ENCODE measurements at regions not wholly inside any gene's neighbourhood (a gene's known extent, or its start where the extent isn't known, plus 50 kb on each side); places are given as distances from the start of the nearest gene placed in this dataset.
"Not testable (repeated sequence)": the region's sequence is repeated elsewhere in the genome, so short reads cannot be mapped to it uniquely, and the experiment has no call there.

DNA sequence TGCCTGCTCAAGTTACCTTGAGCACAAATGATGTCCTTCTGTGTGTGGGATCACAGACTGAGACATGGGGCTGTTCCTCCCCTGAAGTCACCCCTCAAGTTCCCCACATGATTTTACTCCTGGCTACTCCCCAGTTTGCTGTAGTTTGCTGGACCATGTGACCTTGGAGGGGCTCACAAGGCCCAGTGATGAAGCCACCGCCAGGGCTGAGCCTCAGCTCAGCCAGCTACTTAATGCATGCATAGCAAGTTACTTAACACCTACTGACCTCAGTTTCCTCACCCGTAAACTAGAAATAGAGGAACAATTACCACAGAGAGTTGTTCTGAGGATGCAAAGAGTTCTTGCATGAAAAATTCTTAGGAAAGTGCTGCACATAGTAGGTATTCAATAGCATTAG lies 283.7 kb upstream of the PLGLB2 start:
- H3K4me1 Mint-ChIP-seq (ENCODE audit: low read depth) = peaks cover 28% of the 10 kb centered on the region
- not testable (repeated sequence) for H3K36me3 Mint-ChIP-seq (ENCODE audit: low read depth); H3K27me3 Mint-ChIP-seq (ENCODE audit: low read depth); H3K9me3 Mint-ChIP-seq
- H3K4me3 Mint-ChIP-seq = peak overlapping the region; percentile 61
- H3K27ac Mint-ChIP-seq = peak overlapping the region; percentile 85

GRCh38 chr2:87465730-87466129 lies 282.2 kb upstream of the PLGLB2 start:
- Mint-ChIP-seq H3K27ac (peak overlapping the region; percentile 31), H3K36me3 (ENCODE audit: low read depth) (peaks cover 12% of the 10 kb centered on the region), H3K4me1 (ENCODE audit: low read depth) (peaks cover 36% of the 10 kb centered on the region)
- H3K4me3 Mint-ChIP-seq; H3K27me3 Mint-ChIP-seq (ENCODE audit: low read depth); H3K9me3 Mint-ChIP-seq: not testable (repeated sequence)

DNA sequence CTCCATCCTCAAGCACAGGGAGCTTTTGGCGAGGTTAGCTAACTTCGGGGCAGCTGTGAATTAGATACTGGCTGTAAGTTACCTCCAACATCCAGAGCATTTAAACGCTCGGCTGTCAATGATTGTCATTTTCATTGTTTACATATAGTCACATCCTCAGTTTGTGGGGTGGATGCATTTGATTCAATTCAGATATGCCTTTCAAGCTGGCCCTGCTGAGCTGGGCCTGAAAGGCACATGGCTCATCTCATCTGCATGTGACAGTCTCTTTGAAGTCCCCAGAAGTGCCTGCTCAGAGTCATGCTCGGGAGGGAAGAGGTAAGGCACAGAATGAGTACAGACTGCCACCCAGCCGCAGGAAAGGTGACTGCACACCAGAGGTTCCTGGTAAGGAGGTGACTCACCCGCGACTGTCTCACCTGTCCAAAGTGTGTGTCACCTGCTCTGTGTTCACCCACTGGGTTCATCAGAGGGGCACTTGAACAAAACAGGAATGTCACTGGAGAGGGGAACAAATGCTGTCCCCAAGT lies 281.2 kb upstream of the PLGLB2 start:
- H3K9me3 Mint-ChIP-seq; H3K4me3 Mint-ChIP-seq; H3K27me3 Mint-ChIP-seq (ENCODE audit: low read depth): not testable (repeated sequence)
- Mint-ChIP-seq H3K36me3 (ENCODE audit: low read depth) (peaks cover 14% of the 10 kb centered on the region), H3K4me1 (ENCODE audit: low read depth) (peaks cover 38% of the 10 kb centered on the region), H3K27ac (peak overlapping the region; percentile 67)

DNA sequence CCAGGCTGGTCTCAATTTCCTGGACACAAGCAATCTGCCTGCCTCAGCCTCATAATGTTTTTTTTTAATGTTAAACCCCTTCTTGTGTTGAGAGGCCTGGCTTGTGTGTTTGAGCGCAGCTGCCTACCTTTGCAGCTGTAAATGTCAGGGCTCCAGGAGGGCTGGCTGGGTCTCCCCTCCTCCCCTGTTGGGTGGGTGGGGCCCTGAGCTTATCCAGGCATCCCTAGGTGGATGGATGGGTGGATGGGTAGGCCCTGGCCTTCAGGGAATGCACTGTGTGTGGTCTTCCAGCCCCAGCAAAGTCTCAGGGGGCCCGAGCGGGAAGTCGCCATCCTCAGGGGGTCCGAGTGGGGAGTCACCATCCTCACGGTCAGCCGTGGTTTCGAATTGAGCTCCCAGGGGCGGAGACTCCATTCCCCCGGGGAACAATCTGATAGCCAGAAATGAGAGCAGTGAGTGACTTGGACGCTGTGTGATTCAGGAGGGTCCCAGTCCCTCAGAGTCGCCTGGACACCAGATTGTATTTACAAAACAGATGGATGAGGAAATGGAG lies 279.4 kb upstream of the PLGLB2 start:
- Mint-ChIP-seq H3K36me3 (ENCODE audit: low read depth) (peaks cover 14% of the 10 kb centered on the region), H3K4me1 (ENCODE audit: low read depth) (peaks cover 36% of the 10 kb centered on the region)
- H3K9me3 Mint-ChIP-seq; H3K27ac Mint-ChIP-seq; H3K27me3 Mint-ChIP-seq (ENCODE audit: low read depth); H3K4me3 Mint-ChIP-seq: not testable (repeated sequence)

GRCh38 chr2:87469180-87470151 lies 278.4 kb upstream of the PLGLB2 start:
- peaks cover 12% of the 10 kb centered on the region for H3K36me3 Mint-ChIP-seq (ENCODE audit: low read depth)
- H3K4me1 Mint-ChIP-seq (ENCODE audit: low read depth) = peaks cover 34% of the 10 kb centered on the region
- H3K27ac Mint-ChIP-seq = peak overlapping the region; percentile 98
- not testable (repeated sequence) for H3K9me3 Mint-ChIP-seq; H3K27me3 Mint-ChIP-seq (ENCODE audit: low read depth)
- peak overlapping the region; percentile 84 for H3K4me3 Mint-ChIP-seq

- not testable (repeated sequence) for H3K9me3 Mint-ChIP-seq; H3K27me3 Mint-ChIP-seq (ENCODE audit: low read depth); H3K36me3 Mint-ChIP-seq (ENCODE audit: low read depth)
- Mint-ChIP-seq H3K4me1 (ENCODE audit: low read depth) (peaks cover 25% of the 10 kb centered on the region), H3K4me3 (peak overlapping the region; percentile 60), H3K27ac (peak overlapping the region; percentile 76)
These were observed 277.2 kb upstream of the PLGLB2 start for GRCh38 chr2:87470381-87471380.

DNA sequence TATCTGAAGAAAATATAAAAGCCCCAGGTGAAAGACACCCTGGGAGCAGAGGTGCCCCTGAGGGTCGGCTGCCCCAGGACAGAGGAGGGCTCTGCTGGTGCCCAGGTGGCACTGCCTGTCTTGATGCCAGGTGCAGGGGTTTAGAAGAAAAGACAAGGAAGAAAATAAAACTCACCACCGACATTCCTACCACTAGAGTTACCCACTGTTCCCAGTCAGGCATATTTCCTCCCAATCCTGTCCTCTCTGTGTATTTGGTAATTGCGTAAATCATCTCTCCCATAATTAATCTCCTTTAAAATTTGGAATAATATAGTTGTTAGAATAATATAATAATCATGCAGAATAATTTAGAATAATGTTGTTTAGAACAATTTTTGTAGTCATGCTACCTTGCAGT lies 276.4 kb upstream of the PLGLB2 start:
- H3K27ac Mint-ChIP-seq; H3K9me3 Mint-ChIP-seq; H3K27me3 Mint-ChIP-seq (ENCODE audit: low read depth); H3K36me3 Mint-ChIP-seq (ENCODE audit: low read depth); H3K4me3 Mint-ChIP-seq: not testable (repeated sequence)
- H3K4me1 Mint-ChIP-seq (ENCODE audit: low read depth) = peaks cover 24% of the 10 kb centered on the region

- peaks cover 16% of the 10 kb centered on the region for H3K36me3 Mint-ChIP-seq (ENCODE audit: low read depth)
- H3K4me3 Mint-ChIP-seq = peak overlapping the region; percentile 44
- H3K9me3 Mint-ChIP-seq; H3K27me3 Mint-ChIP-seq (ENCODE audit: low read depth): not testable (repeated sequence)
- H3K4me1 Mint-ChIP-seq (ENCODE audit: low read depth) = peaks cover 12% of the 10 kb centered on the region
- peak overlapping the region; percentile 77 for H3K27ac Mint-ChIP-seq
These were observed 271.5 kb upstream of the PLGLB2 start for GRCh38 chr2:87476223-87476872.

- Mint-ChIP-seq H3K4me3 (peak overlapping the region; percentile 44), H3K27ac (peak overlapping the region; percentile 77), H3K36me3 (ENCODE audit: low read depth) (peaks cover 16% of the 10 kb centered on the region), H3K4me1 (ENCODE audit: low read depth) (peaks cover 12% of the 10 kb centered on the region)
- not testable (repeated sequence) for H3K27me3 Mint-ChIP-seq (ENCODE audit: low read depth); H3K9me3 Mint-ChIP-seq
These were observed 271.0 kb upstream of the PLGLB2 start for GRCh38 chr2:87476936-87477335.

GRCh38 chr2:87477669-87478428 lies 270.0 kb upstream of the PLGLB2 start:
- H3K4me1 Mint-ChIP-seq (ENCODE audit: low read depth) = peaks cover 17% of the 10 kb centered on the region
- not testable (repeated sequence) for H3K27ac Mint-ChIP-seq; H3K4me3 Mint-ChIP-seq; H3K9me3 Mint-ChIP-seq; H3K27me3 Mint-ChIP-seq (ENCODE audit: low read depth)
- H3K36me3 Mint-ChIP-seq (ENCODE audit: low read depth) = peaks cover 21% of the 10 kb centered on the region

DNA sequence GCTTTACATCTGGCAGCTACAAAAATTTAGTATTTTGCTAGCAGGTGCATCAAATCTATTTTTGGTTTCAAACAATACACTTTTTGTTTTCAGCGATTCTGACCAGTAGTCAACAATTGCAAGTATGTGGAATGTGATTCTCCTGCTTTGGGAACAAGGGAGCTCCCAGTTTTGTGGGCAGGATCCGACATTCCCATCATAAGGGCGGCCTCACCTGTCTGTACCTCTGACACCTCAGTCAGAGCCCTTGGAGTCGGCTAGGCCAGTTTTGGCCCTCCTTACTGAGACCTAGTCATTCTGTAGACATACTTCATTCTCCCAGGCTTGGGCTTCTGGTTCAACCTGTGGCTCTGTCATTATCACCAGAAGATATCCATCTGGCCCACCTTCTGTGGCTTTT lies 269.0 kb upstream of the PLGLB2 start:
- H3K27ac Mint-ChIP-seq; H3K9me3 Mint-ChIP-seq; H3K4me3 Mint-ChIP-seq; H3K27me3 Mint-ChIP-seq (ENCODE audit: low read depth): not testable (repeated sequence)
- Mint-ChIP-seq H3K36me3 (ENCODE audit: low read depth) (peaks cover 23% of the 10 kb centered on the region), H3K4me1 (ENCODE audit: low read depth) (peaks cover 21% of the 10 kb centered on the region)

GRCh38 chr2:87483093-87483680 lies 264.7 kb upstream of the PLGLB2 start:
- Mint-ChIP-seq H3K4me1 (ENCODE audit: low read depth) (peaks cover 22% of the 10 kb centered on the region), H3K4me3 (peak overlapping the region; percentile 50), H3K36me3 (ENCODE audit: low read depth) (peaks cover 15% of the 10 kb centered on the region), H3K27ac (peak overlapping the region; percentile 68)
- not testable (repeated sequence) for H3K27me3 Mint-ChIP-seq (ENCODE audit: low read depth); H3K9me3 Mint-ChIP-seq

- H3K36me3 Mint-ChIP-seq (ENCODE audit: low read depth) = peaks cover 15% of the 10 kb centered on the region
- not testable (repeated sequence) for H3K9me3 Mint-ChIP-seq; H3K27me3 Mint-ChIP-seq (ENCODE audit: low read depth); H3K4me3 Mint-ChIP-seq; H3K27ac Mint-ChIP-seq
- H3K4me1 Mint-ChIP-seq (ENCODE audit: low read depth) = peaks cover 22% of the 10 kb centered on the region
These were observed 263.5 kb upstream of the PLGLB2 start for GRCh38 chr2:87484363-87484762.
